ENCODE measurements at regions not wholly inside any gene's neighbourhood (a gene's known extent, or its start where the extent isn't known, plus 50 kb on each side); places are given as distances from the start of the nearest gene placed in this dataset.

- ChIA-PET CTCF (no interaction called here), POLR2A (no interaction called here)
- no peaks in the 10 kb centered on the region for H3K9me3 ChIP-seq
- DNase-seq (ENCODE audit: low read depth in 1 of 2, low spot score in 1 of 2) (no peak), ATAC-seq (no peak), FAIRE-seq (no peak)
- 10% methylated on average over 1 of the region's 1 CpG for WGBS (ENCODE audit: missing lambda C conversion rate)
- TF ChIP-seq ZSCAN20 (CRISPR knock-in tag; IDR thresholded peaks at IDR 0.05), result no peak
- TF ChIP-seq PHF8 (IDR thresholded peaks at IDR 0.05; ENCODE audit: borderline replicate concordance, low read depth), result no peak
- TF ChIP-seq RFX5 (IDR thresholded peaks at IDR 0.05), result no peak
- no peak for TF ChIP-seq CEBPB (IDR thresholded peaks at IDR 0.05)
- no peak for TF ChIP-seq JUNB (IDR thresholded peaks at IDR 0.05)
- TF ChIP-seq NPAS2 (CRISPR knock-in tag; IDR thresholded peaks at IDR 0.05; ENCODE audit: borderline replicate concordance), result no peak
- no peak for TF ChIP-seq ZFP36 (IDR thresholded peaks at IDR 0.05; ENCODE audit: borderline replicate concordance, partially characterized antibody)
- no peak for TF ChIP-seq MAFK (IDR thresholded peaks at IDR 0.05; ENCODE audit: partially characterized antibody)
- TF ChIP-seq RAD21 (conservative IDR thresholded peaks at IDR 0.05 in 1 of 2, IDR thresholded peaks at IDR 0.05 in 1 of 2), result no peak
- no peak overlapping the region for H3K4me2 ChIP-seq
- H3K4me3 ChIP-seq, result no peak overlapping the region
- H3K27ac ChIP-seq, result no peak overlapping the region
- H3K4me1 ChIP-seq, result no peaks in the 10 kb centered on the region
Observed at GRCh38 chr1:71233645-71234044, 152.8 kb upstream of the ZRANB2 start.

GRCh38 chr1:71232786-71233185 is 152.0 kb upstream of the ZRANB2 start:
- Histone ChIP-seq H3K4me2 (no peak overlapping the region), H3K27ac (no peak overlapping the region), H3K4me3 (no peak overlapping the region), H3K9me3 (no peaks in the 10 kb centered on the region), H3K4me1 (no peaks in the 10 kb centered on the region)
- ChIA-PET CTCF (no interaction called here), POLR2A (no interaction called here)
- DNase-seq (ENCODE audit: low read depth in 1 of 2, low spot score in 1 of 2) (no peak), FAIRE-seq (no peak), ATAC-seq (no peak)
- TF ChIP-seq JUN (IDR thresholded peaks at IDR 0.05), result no peak
- TF ChIP-seq MAX (IDR thresholded peaks at IDR 0.05), result no peak
- 13% methylated on average over 5 of the region's 5 CpGs for WGBS (ENCODE audit: missing lambda C conversion rate)

GRCh38 chr1:71232166-71232763 is 151.4 kb upstream of the ZRANB2 start:
- no peak for TF ChIP-seq CBX2 (IDR thresholded peaks at IDR 0.05; ENCODE audit: borderline replicate concordance, low read depth)
- no peak for TF ChIP-seq FOSB (CRISPR knock-in tag; IDR thresholded peaks at IDR 0.05)
- no peak for TF ChIP-seq TFCP2L1 (CRISPR knock-in tag; IDR thresholded peaks at IDR 0.05)
- TF ChIP-seq RFX5 (IDR thresholded peaks at IDR 0.05), result no peak
- no peak for TF ChIP-seq HEYL (CRISPR knock-in tag; IDR thresholded peaks at IDR 0.05)
- no peak for TF ChIP-seq ZFP36 (IDR thresholded peaks at IDR 0.05; ENCODE audit: borderline replicate concordance, partially characterized antibody)
- no peak for TF ChIP-seq CEBPB (IDR thresholded peaks at IDR 0.05)
- no peak for TF ChIP-seq NFE2L2 (conservative IDR thresholded peaks at IDR 0.05; ENCODE audit: low read length)
- no peak for TF ChIP-seq RNF2 (IDR thresholded peaks at IDR 0.05; ENCODE audit: borderline replicate concordance, low read depth)
- TF ChIP-seq KDM1A (IDR thresholded peaks at IDR 0.05; ENCODE audit: low read depth), result no peak
- Histone ChIP-seq H3K4me3 (no peak overlapping the region), H3K4me1 (no peaks in the 10 kb centered on the region), H3K27ac (no peak overlapping the region), H3K9me3 (no peaks in the 10 kb centered on the region), H3K4me2 (no peak overlapping the region)
- 8% methylated on average over 12 of the region's 12 CpGs for WGBS (ENCODE audit: missing lambda C conversion rate)
- ChIA-PET POLR2A (no interaction called here), CTCF (no interaction called here)
- DNase-seq (ENCODE audit: low read depth in 1 of 2, low spot score in 1 of 2), result no peak
- no peak for ATAC-seq
- no peak for FAIRE-seq

- DNase-seq (ENCODE audit: low read depth in 1 of 2, low spot score in 1 of 2) (no peak), FAIRE-seq (no peak), ATAC-seq (no peak)
- no peak overlapping the region for H3K4me3 ChIP-seq
- WGBS (ENCODE audit: missing lambda C conversion rate), result 12% methylated on average over 1 of the region's 1 CpG
- no peak overlapping the region for H3K27ac ChIP-seq
- TF ChIP-seq EHF (CRISPR knock-in tag; IDR thresholded peaks at IDR 0.05), result no peak
- TF ChIP-seq EHMT2 (IDR thresholded peaks at IDR 0.05; ENCODE audit: low read depth), result no peak
- no peak for TF ChIP-seq FOSB (CRISPR knock-in tag; IDR thresholded peaks at IDR 0.05)
- no peak for TF ChIP-seq HOXB13 (CRISPR knock-in tag; IDR thresholded peaks at IDR 0.05; ENCODE audit: low read depth)
- TF ChIP-seq FOSL2 (IDR thresholded peaks at IDR 0.05), result no peak
- TF ChIP-seq FOSL2 (CRISPR knock-in tag; IDR thresholded peaks at IDR 0.05), result no peak
- no peak for TF ChIP-seq REST (IDR thresholded peaks at IDR 0.05)
- no peak for TF ChIP-seq RFX5 (IDR thresholded peaks at IDR 0.05)
- no peak for TF ChIP-seq RCOR1 (IDR thresholded peaks at IDR 0.05; ENCODE audit: low read depth, low read length)
- no peak for TF ChIP-seq HMGXB4 (CRISPR knock-in tag; IDR thresholded peaks at IDR 0.05; ENCODE audit: borderline replicate concordance)
- H3K4me2 ChIP-seq, result no peak overlapping the region
- no peaks in the 10 kb centered on the region for H3K9me3 ChIP-seq
- ChIA-PET POLR2A (no interaction called here), CTCF (no interaction called here)
- H3K4me1 ChIP-seq, result no peaks in the 10 kb centered on the region
Observed at GRCh38 chr1:71231751-71232150, 150.9 kb upstream of the ZRANB2 start.
